ENCODE measurements at regions not wholly inside any gene's neighbourhood (a gene's known extent, or its start where the extent isn't known, plus 50 kb on each side); places are given as distances from the start of the nearest gene placed in this dataset.

GRCh38 chr15:87805117-87805820 lies 451.3 kb downstream of the NTRK3 start:
- no peak for DNase-seq

GRCh38 chr15:87804451-87804850 lies 452.1 kb downstream of the NTRK3 start:
- no peak for DNase-seq

GRCh38 chr15:87799838-87800237 lies 456.7 kb downstream of the NTRK3 start:
- no peak for DNase-seq

GRCh38 chr15:87799428-87799827 lies 457.1 kb downstream of the NTRK3 start:
- DNase-seq: no peak

GRCh38 chr15:87793725-87794124 lies 462.8 kb downstream of the NTRK3 start:
- DNase-seq: no peak

GRCh38 chr15:87792250-87793040 lies 464.1 kb downstream of the NTRK3 start:
- no peak for DNase-seq

- no peak for DNase-seq
Measured at GRCh38 chr15:87781959-87782625, 474.4 kb downstream of the NTRK3 start.

- no peak for DNase-seq
Measured at GRCh38 chr15:87779746-87780145, 476.8 kb downstream of the NTRK3 start.

- DNase-seq: no peak
Measured at GRCh38 chr15:87778358-87778757, 478.2 kb downstream of the NTRK3 start.

- DNase-seq: no peak
Measured at GRCh38 chr15:87777054-87777561, 479.4 kb downstream of the NTRK3 start.

GRCh38 chr15:87767516-87767915 lies 489.0 kb downstream of the NTRK3 start:
- no peak for DNase-seq

GRCh38 chr15:87764461-87765240 lies 491.9 kb downstream of the NTRK3 start:
- DNase-seq: no peak

GRCh38 chr15:87763837-87764236 lies 492.7 kb downstream of the NTRK3 start:
- DNase-seq: no peak

GRCh38 chr15:87761736-87762509 lies 494.6 kb downstream of the NTRK3 start:
- no peak for DNase-seq

- no peak for DNase-seq
Measured at GRCh38 chr15:87760547-87761314, 495.8 kb downstream of the NTRK3 start.

- DNase-seq: no peak
Measured at GRCh38 chr15:87758794-87759418, 497.6 kb downstream of the NTRK3 start.

- DNase-seq: no peak
Measured at GRCh38 chr15:87757084-87757483, 499.5 kb downstream of the NTRK3 start.

GRCh38 chr15:87756072-87756471 lies 500.5 kb downstream of the NTRK3 start:
- no peak for DNase-seq

GRCh38 chr15:87755226-87755625 lies 501.3 kb downstream of the NTRK3 start:
- no peak for DNase-seq

GRCh38 chr15:87753539-87753938 lies 503.0 kb downstream of the NTRK3 start:
- no peak for DNase-seq
